ENCODE measurements at regions not wholly inside any gene's neighbourhood (a gene's known extent, or its start where the extent isn't known, plus 50 kb on each side); places are given as distances from the start of the nearest gene placed in this dataset.

DNA sequence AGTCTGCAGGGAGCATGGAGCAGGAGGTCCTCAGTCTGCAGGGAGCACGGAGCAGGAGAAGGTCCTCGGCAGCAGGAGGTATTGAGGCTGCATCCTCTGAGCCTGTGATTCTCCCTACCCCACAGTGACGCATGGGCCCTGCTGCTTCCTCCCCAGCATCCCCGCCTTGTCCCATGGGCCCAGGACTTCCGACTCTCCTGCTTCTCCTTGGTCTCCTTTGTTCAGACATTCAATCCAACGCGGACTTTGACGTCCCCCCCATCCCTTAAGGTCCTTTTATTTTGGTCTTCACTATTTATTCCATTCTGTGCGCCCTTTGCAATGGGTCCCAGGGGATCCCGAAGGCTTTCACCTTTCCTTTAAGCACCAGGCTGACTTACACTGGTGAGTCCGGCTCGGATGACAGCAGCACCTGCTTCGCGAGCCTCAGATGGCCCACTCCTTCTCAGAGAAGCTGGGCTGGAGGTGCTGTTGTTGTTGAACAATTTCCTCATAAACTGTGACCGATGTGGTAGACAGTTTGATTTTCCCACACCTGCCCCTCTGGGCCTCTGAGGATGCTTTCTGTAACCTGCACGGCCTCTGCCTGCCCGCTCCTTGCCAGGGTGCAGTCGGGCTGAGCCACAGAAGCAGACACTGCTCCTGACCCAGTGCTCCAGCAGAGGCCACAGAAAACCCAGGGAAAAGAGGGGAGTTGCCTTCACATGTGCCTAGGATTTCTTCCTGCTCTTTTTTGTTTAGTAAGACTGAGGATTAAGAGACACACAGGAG lies 407.2 kb upstream of the SHH start:
- DNase-seq: no peak

DNA sequence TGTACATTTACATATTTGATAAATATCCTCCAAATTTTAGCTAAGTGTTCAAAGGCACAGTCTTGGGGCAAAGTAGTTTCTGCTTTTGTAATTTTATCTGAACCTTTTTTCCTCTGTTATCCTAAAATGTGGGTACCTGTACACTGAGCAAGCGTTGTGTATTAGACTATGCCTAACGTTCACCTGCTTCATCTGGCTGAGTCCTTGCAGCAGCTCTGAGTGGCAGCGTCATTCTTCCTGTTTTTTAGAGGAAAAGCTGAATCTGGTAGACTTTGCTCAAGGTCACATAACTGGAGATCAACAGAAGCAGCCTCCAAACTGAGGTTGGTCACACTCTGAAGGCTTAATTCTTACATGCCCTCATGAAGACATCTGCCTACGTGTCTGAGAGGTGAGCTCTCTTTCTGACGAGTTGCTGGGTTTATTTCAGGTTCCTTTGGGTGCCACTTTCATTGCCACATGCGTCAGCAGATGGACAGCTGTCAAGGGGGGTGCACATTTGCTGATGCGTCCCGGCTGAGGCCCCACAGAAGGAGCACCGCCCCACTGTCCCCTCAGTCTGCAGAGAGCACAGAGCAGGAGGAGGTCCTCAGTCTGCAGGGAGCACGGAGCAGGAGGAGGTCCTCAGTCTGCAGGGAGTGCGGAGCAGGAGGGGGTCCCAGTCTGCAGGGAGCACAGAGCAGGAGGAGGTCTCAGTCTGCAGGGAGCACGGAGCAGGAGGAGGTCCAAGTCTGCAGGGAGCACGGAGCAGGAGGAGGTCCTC lies 406.5 kb upstream of the SHH start:
- DNase-seq: no peak

DNA sequence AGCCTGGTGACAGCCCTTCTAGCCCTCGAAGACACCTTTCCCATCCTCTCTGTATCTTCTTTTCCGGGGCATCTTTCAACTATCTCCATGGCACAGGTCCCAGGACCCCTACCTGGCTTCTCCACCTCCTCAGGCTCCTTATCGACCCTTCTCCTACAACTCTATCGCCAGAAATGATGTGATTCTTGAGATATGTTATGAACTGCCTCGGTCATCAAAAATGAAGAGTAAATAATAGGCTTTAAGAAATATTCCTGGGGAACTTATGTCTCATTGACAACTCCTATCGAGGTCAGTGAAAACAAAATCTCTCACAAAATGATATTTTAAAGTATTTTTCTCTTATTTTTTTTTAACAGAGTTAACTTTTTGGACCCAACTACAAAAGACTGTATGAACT lies 405.5 kb upstream of the SHH start:
- DNase-seq: no peak

DNA sequence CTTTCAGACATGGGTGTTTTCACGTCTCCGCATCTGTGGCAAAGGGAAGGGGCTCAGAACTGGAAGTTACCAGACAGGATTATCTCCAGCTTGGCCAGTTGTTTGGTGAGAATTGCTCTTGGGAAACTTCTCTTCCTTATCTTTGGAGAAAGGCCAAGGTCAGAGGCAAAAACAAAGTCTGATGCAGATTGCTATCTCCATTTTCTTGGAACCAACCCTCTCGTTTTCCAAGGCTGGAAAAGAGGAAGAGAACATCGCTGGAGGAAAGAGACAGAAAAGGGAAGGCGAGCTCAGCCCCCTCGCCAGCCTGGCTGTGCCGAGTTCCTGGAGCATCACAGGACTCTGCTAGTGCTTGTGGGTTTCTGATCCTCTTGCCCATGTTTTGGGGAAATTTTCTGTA lies 396.8 kb upstream of the SHH start:
- no peak for DNase-seq

DNA sequence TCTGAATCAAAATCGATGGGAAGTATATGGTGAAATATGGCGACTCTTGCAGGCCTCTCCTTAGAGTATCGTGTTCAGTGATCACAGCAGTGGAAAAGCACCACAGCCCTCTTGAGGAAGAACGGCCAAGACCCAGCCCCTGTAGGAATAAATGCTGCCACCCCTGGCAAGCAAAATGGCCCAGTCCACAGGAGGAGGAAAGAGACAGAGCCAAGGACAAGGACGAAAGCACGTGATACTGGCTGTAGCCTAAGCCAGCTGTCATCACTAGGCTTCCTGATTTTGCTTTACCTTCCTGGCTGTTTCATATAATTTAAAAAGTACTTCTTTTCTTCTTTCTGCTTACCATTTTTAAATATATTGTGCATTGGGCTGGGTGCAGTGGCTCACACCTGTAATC lies 395.0 kb upstream of the SHH start:
- no peak for DNase-seq

DNA sequence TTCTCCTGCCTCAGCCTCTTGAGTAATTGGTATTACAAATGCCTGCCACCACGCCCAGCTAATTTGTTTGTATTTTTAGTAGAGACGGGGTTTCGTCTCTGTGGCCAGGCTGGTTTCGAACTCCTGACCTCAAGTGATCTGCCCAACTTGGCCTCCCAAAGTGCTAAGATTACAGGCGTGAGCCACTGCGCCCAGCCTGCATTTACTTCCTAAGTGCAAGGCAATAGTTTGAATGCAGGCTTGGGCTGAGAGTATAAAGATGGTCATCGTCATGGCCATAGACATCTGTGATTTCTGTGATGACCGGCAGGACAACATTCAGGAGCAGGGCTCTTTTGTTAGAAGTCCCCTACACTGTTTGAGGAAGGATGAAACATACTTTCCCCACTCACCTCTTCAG lies 393.9 kb upstream of the SHH start:
- no peak for DNase-seq

DNA sequence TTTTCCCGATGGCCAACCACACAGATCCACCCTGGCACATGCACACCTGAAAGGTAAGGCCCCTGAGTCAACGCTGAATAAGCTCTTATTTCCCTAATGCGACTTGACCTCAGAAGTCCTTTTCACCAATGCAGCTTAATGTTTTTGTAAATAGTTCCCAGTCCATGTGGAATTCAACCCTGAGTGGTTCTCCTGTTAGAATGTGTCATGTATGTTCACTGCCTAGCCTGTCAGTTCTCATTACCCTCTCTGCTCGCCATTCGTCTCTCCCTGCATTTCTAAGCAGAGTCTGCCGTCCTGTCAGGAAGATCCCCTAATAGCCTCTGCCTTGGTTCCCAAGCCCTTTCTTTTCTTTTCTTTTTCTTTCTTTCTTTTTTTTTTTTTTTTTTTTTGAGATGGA lies 392.6 kb upstream of the SHH start:
- DNase-seq: no peak

DNA sequence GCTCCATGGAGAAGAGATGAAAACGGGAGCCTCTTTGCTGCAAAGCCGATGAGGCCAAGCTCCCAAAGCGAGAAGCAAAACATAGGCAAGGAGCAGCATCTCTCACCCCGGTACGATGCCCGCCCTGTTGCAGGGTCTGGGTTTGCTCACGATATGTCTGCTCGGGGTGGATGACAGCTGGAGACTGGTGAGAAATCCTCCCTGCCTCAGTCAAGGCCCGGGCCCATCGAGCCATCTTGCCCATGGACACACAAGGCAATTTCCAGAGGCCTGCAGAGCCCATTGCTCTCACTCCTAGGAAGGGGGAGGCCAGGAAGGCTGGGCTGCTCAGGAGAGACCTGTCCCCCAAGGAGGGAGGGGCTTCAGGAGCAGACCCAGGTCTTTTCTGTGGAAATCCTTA lies 391.7 kb upstream of the SHH start:
- no peak for DNase-seq

DNA sequence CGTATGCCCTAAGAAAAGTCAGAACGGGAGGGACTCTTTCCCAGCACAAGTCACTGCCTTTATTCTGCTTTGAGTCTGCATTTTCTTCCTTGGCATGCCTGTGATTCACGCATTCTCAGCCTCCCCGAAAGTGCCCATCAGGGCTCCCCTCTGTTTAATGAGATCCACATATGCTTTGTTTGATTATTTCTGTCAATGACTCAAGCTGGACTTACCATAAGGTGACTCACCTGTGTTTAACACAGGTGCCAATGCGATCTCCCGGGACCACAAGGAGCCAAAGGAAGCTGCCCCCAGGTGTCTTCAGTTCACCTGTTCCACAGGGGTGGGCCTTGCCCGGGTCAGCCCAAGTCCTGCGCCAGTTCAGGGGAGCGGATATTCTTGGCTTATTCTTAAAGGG lies 386.0 kb upstream of the SHH start:
- no peak for DNase-seq

DNA sequence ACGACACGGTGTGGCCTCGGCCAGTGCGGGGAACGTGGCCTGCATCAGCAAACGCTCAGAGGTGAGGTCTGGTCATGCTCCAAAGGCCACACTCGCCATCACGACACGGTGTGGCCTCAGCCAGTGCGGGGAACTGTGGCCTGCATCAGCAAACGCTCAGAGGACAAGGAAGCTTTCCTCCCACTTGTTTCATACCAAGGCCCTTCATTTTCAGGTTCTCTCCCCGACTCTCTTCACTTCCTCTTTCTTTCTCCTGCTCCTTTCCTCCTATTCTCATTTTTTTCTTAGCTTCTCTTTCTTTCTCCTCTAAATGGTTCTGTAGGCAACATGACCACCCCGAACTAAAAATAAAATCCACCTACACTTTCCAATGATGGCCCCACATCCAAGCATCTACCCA lies 384.4 kb upstream of the SHH start:
- no peak for DNase-seq

DNA sequence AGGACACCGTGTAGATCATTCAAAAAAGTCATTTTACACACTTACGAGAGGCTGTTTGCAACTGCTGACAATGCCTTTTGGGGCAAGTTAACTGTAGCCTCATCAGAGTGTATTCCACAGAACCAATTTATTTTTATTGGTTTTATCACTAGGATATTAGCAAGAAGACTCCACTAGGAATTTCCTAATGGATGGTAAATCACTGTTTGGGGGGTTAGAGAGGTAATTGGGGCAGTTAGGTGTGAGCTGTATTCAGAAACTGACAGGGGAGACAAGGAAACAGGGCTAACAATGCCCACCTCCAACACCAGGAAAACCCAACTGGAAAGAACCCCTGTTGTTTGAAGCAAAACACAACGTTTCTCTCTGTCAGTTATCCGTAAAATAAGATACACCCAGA lies 383.0 kb upstream of the SHH start:
- no peak for DNase-seq

DNA sequence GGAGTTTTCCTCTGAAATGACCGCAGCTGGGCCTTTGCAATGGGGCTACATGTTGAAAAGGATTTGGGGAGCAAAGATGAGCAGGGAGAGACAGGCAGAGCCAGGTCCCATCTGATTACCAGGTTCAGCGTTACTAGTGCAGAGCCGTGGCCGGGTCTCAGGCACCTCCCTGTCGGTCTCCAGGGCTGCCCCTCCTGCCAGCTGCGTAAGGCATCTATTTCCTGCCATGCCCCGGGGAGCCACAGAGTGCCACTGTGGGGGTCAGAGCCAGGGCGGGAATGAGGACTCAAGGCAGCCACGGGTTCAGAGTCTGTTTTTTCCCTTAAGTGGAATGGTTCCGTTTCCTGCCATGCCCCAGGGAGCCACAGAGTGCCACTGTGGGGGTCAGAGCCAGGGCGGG lies 382.6 kb upstream of the SHH start:
- no peak for DNase-seq

DNA sequence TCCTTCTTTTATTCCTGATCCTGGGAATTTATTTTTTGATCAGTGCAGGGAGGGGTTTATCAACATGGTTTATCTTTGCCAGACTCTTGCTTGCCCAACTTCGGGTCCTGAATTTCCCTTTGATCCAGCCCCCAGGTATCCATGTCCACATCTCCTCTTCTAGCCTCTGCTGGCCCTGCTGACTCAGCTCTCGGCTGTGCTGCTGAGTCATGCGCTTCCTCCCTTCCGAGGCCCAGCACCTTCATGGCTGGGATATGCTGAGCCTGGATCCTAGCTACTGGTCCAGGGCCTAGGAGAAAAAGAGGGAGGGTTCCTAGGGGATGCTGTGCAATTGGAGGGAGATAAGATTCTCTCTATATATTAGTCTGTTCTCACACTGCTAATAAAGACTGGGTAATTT lies 380.7 kb upstream of the SHH start:
- DNase-seq: no peak

DNA sequence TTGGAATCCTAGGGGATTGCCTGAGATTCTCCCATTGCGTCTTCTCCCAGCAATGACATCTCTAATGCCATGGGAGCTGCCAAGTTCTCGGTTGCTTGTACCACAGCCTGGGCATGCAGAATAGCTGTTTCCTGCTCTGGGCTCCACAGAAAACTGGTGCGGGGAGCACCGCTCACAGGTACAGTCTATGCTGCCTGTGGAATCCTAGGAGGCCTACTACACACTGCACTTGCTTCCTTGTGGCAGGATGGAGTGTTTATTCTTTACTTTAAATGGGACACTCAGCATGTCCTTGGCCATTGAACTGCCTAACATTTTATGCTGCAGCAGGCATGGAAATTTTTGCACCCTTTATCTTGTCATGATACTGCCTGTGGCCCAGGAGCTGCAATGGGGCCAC lies 378.8 kb upstream of the SHH start:
- DNase-seq: no peak

DNA sequence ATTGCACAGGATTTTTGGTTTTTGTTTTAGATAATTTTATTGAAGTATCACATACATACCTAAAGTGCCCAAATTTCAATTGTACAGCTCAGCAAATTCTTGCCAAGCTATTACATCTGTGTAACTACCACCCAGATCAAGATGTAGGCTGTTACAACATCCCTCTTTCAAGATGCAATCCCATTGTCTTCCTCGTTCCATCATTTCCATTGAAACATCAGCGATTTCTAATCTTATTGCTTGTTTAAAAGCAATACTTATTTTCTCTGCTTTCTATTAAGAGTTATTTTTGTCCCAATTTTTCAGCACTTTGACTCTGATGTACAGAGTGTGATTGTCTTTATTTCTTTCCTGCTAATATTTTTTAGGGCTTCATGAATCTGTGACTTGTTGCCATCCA lies 372.8 kb upstream of the SHH start:
- no peak for DNase-seq

DNA sequence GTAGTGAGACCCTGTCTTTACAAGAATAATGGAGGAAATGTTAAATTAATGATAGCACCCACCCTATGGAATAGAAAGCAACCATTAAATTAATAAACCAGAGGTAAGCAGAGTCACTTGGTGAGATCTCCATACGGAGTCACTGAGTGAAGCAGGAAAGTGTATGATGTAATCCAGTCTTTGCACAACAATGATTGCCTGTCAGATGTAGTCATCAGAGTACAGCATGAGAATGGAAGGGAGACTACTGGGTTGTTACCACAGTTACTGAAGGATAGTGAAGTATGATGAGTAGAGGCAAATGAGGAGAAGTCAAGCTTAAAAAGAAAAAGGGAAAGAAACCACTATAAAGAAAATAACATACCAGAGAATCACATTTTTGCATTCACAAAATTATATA lies 371.9 kb upstream of the SHH start:
- DNase-seq: no peak

DNA sequence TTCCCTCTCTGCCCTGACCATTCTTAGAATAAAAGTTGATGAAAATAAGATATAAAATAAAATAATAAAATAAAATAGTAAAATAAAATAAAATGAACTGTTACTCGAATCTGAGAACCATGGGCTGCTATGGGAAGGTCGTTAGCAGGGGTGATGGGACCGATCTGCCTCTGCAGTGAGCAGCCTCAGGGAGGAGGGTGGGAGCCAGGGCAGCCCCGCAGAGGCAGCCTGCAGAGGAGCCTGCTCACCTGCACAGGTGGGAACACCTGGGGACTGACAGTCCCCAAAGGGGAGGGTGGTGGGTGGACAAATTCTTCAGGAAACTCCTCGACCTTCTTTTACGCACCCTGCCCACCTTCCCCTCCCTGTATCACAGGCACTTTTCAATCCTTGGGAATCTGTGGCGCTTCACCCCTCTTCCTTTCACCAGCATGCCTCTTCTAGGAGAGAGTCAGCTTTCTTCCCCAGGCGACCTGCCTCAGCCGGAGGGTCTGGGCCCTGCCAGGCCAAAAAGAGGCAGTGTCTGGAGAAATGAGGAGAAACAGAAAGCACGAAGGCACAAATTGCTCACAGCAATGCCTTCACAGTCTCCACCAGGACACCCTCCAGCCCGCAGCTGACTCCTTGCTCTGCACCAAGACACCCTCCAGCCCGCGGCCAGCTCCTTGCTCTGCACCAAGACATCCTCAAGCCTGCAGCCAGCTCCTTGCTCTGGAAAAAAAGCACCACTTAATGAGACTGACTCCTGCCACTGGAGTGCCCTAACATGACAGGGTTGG lies 368.4 kb upstream of the SHH start:
- DNase-seq: no peak

DNA sequence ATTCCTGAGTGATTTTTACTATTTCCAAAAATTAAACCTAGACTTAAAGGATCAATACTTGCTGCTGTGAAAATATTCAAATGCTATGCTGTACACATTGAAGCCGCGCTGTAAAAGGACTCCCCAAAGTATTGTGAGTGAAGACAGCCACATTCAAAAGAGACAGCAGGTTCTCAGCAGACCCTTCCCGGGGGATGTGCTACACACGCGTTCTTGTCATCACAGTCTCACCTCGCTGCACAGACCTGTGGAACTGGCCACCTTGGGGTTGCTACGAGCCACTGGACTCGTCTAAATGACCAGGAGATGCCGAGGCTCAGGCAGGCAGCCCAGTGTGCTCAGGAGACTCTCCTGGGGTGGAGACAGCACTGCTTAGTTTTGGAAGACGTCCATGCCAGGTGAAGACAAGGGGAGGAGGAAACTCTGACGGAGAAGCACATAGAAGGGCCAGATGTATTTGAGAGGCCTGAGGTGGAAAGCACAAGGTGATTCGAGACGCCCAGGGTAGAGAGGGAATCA lies 367.7 kb upstream of the SHH start:
- no peak for DNase-seq

DNA sequence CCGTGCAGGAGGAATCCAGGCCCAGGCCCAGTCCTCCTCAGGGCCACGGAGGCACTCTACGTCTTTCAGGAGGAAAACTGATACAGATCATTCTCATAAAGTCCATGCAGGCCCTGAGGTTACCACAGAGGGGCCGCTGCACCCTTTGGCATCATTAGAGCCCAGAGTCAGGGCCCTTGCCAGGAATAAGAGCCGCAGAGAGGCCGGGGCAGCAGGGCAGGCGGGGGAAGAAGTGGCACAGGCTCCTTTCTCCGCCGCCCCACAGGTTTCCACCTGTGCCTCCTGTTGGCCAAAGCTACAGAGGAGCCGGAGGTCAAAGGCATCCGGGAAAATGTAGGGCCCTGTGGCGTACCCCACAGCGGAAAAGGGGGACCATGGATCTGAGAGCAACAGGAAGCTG lies 366.6 kb upstream of the SHH start:
- no peak for DNase-seq

DNA sequence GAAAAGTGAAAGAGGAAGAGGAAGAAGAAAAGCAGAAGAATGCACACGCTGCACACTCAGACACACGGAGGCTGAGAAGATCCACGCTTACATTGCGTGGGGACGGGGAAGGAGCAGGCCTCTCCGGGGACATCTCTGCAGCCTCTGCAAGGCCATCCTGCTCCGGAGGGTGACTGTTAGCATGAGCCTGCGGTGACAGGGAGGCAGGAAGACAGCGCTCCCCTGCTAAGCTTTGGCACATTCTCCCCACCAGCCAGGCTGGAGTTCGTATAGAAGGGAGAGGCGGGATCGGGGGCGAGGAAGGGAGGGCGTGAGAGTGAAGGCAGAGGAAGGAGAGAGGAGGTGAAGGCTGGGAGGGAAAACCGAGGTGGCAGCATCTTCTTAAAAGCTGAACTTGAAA lies 366.0 kb upstream of the SHH start:
- no peak for DNase-seq

DNA sequence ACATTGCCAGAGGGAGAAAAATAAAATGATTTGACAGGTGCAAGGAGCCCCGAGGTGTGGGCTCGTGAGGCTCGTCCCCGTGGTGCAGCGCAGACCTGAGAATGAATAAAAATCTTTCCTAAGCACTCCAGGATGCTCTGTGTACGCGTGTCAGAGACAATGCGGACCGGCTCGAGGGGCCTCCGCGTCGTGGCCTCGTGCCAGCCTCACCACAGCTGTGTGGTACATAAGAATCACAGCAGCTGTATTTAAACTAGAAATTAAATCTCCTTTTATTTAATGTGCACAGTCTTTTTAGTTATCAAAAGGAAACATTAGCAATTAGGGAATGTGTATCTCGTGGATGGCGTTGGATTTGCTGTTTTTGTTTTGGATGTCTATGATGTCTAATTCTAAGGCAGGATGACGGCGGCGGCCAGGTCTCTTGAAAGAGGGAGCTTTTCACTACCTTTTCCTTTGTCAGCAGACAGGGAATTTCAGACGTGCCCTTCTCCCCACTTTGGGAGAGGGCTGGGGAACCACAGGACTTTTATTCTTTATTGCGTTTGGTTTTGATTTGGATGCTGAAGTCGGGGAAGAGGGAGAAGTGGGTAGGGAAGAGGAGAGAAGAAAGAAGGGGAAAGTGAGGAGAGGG lies 365.3 kb upstream of the SHH start:
- no peak for DNase-seq

DNA sequence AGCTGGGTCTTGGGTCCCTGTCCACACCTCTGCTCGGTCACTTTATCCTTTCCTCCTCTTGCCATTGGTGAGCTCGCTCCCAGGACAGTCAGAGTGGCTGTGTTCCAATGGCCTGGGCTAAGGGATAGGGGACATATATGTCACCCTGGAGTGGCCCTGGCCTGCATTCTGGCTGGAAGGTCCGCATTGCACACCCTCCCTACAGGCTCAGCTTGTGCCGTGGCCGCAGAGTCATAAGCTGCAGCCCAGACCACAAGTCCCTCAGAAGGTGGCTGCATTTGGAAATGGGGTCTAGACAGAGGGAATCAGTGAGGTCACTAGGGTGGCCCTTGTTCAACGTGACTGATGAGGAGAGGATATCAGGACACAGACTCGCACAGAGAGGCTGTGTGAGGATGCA lies 363.8 kb upstream of the SHH start:
- no peak for DNase-seq

DNA sequence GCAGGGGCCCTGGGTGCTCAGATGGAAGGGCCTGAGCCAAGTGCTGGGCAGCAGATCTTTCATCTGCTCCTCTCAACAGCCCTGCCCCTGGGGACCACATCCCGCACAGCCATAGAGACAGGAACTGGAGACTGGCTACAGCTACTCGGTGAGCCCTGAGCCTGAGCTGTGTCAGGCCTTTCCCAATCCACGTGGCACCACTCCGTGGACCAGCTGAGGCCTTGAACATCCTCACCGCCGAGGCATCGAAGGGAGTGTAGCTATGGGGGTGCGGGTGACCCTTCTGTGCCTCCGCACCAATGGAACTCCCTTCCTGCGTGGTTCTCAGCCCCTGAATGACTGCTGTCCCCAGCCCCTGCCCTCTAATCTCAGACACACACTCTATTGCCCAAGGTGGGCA lies 362.7 kb upstream of the SHH start:
- no peak for DNase-seq

Measured in activated T-cell treated with anti-CD3 and anti-CD28 coated beads, Interleukin-2, amount 50 U/mL, for 48 hours (primary cell).